SH-SY5Y (cell line): ENCODE measurements at regions not wholly inside any gene's neighbourhood (a gene's known extent, or its start where the extent isn't known, plus 50 kb on each side); places are given as distances from the start of the nearest gene placed in this dataset.

Source experiments
- GATA2 ChIP-seq: IDR thresholded peaks from 2 replicates; pipeline ENCODE4 v1.6.1; 2011; ENCODE audit warnings: mild to moderate bottlenecking, low read depth, low read length
- GATA3 ChIP-seq: IDR thresholded peaks from 2 replicates; pipeline ENCODE4 v1.6.1; 2011; ENCODE audit warnings: low read depth, mild to moderate bottlenecking, low read length, moderate library complexity

DNA sequence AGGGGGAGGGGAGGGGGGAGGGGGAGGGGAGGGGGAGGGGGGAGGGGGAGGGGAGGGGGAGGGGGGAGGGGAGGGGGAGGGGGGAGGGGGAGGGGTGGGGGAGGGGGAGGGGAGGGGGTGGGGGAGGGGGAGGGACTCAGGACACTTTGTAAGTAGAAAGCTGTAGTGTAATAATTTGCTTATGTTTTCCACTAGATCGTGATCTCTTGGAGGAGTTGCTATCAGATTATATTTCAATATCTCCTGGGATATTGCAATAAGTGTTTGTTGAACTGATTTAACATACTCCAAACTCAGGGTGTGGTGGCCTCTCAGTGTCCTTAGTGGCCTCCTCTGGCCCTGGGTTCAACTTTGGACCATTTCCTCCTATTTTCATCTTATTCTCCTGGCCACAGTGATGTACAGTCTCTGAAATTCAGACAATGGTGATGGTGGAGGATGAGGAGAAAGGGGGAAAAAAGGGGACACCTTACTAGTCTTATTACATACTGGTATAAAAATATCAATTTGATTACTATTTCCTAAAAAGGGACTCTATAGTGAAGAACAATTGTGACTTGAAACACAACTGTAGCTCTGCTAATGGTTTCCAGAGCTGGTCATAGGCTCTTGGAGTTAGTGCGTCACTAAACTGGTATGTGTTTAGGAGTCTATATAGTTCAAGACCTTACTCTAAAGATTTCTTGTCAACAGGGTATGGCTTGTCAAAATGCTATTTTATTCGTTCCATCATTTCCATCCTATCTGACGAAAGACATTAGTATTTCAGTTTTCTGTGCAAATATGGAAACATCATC lies 89.6 kb downstream of the DDX1 start:
- no peak for TF ChIP-seq GATA2

GRCh38 chr2:15682354-15682753 lies 90.7 kb downstream of the DDX1 start:
- TF ChIP-seq GATA3 (no peak), GATA2 (no peak)

- TF ChIP-seq GATA2 (no peak), GATA3 (no peak)
Observed at GRCh38 chr2:15684161-15685039, 92.7 kb downstream of the DDX1 start.

DNA sequence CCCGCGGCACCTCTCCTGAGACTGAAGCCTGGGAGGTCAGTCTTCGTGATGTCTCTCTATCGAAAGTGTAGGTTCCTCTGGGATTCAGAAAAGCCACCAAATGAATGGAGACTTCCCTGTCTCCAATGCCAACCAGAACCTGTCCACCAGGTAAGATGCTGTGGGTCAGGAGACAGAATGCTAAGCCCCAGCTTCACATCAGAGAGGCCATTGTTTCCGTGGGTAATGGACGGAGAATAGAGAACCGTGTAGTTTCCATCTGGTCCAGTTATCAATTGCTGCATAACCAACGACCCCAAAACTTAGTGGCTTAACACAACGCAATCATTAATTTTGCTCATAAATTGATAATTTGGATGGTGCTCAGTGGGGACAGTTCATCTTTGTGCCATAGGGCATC lies 93.5 kb downstream of the DDX1 start:
- TF ChIP-seq GATA3 (no peak), GATA2 (no peak)

DNA sequence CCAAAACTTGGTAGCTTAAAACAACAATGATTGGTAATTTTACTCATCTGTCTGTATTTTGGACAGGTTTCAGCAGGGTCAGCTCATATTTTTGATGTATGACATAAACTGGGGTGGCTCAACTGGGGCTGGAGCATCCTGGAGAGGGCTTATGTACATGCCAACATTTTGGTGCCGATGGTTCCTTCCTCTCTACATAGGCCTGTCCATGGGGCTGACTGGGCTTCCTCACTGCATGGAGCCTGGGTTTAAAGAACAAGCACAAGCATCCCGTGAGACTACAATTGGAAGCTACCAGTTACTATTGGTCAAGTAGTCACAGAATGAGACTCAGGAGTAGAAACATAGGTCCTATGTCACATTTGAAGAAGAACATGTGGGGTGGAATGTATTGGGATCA lies 95.0 kb downstream of the DDX1 start:
- TF ChIP-seq GATA3, result no peak
- TF ChIP-seq GATA2, result no peak

- no peak for TF ChIP-seq GATA3
- TF ChIP-seq GATA2, result no peak
Observed at GRCh38 chr2:15687243-15687642, 95.6 kb downstream of the DDX1 start.

- TF ChIP-seq GATA3, result no peak
Observed at GRCh38 chr2:15687720-15688119, 96.1 kb downstream of the DDX1 start.

DNA sequence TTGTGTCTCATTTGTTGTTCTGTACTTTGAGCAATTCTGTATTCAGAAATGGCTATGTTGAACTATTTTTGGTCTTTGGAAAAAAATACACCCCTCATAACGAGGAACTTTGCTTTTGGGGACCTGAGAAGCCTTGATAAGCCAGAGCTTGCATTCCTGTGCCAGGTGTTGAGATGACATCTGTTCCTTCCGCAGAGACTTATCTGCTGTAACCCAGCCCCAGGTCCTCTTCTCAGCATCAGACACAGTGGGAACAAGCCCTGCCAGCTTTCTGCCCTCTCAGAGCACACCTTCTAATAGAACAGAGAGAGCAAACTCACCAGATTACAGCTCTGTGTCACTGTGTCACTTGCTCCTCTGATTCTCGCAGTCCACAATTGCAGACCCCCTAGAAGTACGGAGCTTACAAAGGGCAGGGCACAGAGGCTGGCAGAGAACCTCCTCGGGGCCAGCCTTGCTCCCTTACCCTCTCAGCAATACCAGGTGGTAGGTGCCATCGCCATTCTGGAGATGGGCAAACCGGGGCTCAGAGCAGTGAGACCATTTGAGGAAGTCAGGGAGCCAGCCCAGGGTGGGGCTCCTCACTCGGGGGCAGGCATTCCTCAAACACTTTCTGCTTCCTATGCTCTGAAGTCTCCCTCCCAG lies 97.4 kb downstream of the DDX1 start:
- TF ChIP-seq GATA2 (no peak), GATA3 (no peak)

GRCh38 chr2:15689654-15690053 lies 98.0 kb downstream of the DDX1 start:
- TF ChIP-seq GATA3 (no peak), GATA2 (no peak)

DNA sequence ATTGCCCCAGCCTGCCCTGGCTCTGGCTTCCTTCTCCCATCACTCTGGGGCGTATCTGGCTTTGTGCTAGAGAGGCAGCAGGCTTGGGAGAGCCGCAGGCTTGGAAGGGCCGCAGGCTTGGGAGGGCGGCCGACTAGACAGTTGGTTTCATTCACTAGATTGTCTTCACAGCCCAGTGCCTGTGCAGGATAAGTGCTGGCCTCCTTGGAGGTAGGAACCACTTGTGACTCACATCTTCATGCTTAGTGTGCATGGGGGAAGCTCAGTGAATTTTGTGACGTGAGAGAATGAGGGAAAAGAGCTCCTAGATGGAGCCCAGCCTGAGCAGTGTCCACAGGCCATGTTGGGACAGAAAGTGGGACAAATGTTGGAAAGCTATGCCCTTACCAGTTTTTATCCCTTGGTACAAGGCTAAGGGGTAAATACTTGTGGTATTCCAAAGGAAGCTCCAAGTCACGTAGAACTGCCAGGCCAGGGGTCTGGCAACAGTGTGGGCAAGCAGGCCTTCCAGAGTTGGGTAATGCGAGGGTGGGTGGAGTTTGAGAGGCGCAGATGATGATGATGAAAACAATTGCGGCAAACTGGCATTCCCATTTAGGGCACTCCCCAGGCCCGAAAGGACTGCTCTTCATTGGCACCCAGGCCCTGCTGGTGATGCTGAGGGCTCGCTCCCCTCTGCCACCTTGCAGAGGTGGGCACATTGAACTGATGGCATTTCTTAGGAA lies 100.1 kb downstream of the DDX1 start:
- TF ChIP-seq GATA2, result no peak

- TF ChIP-seq GATA3, result no peak
- no peak for TF ChIP-seq GATA2
Observed at GRCh38 chr2:15692551-15693377, 101.1 kb downstream of the DDX1 start.

- TF ChIP-seq GATA3 (no peak), GATA2 (no peak)
Observed at GRCh38 chr2:15693382-15693781, 101.7 kb downstream of the DDX1 start.

GRCh38 chr2:15693926-15694588 lies 102.4 kb downstream of the DDX1 start:
- TF ChIP-seq GATA2, result no peak
- TF ChIP-seq GATA3, result no peak

DNA sequence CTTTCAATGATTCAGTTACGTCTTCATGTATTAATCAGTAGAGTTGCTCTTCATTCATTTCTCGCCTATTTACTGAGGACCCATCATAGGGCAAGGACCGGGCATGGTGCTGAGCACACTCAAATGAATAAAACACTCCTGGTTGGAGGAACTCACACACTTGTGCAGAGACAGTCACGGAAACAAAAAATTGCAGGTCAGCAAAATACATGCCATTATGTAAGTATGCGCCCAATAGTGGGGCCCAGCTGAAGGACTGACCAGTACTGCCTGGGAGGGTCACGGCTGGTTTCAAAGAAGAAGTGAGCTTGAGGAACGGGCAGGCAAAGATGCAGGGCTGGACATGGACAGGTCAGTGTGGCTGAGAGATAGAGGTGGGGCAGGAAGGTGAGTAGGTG lies 102.9 kb downstream of the DDX1 start:
- TF ChIP-seq GATA3 (no peak), GATA2 (no peak)
